ENCODE measurements at regions not wholly inside any gene's neighbourhood (a gene's known extent, or its start where the extent isn't known, plus 50 kb on each side); places are given as distances from the start of the nearest gene placed in this dataset.

DNA sequence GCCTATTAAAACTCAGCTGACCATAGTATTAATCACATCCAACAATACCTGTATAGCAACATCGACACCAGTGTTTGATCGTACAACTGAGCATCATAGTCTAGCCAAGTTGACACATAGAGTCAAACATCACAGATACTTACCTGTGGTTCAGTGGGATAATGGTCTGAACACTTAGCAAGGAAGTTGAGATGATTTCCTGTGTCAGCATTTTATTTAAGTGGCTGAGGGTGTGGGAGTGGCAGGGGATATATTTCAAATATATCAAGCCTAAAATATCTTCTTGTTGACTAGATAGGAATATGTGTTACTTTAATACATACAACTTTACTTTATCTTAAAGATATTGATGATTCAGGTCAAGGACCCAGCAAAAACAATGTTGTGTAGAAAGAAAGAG lies 1038.6 kb downstream of the TSN start:
- TF ChIP-seq CTCF (conservative IDR thresholded peaks at IDR 0.05) = no peak
- no peak for TF ChIP-seq EZH2 (IDR thresholded peaks at IDR 0.05; ENCODE audit: low read depth)

All from PC-9 (cell line).